Fibroblast of upper back skin (primary cell): ENCODE measurements at regions not wholly inside any gene's neighbourhood (a gene's known extent, or its start where the extent isn't known, plus 50 kb on each side); places are given as distances from the start of the nearest gene placed in this dataset.
"Not testable (repeated sequence)": the region's sequence is repeated elsewhere in the genome, so short reads cannot be mapped to it uniquely, and the experiment has no call there.

Experiments used
- DNase-seq: peaks from one replicate; pipeline ENCODE4 v3.0.0-alpha.2; 2013

DNA sequence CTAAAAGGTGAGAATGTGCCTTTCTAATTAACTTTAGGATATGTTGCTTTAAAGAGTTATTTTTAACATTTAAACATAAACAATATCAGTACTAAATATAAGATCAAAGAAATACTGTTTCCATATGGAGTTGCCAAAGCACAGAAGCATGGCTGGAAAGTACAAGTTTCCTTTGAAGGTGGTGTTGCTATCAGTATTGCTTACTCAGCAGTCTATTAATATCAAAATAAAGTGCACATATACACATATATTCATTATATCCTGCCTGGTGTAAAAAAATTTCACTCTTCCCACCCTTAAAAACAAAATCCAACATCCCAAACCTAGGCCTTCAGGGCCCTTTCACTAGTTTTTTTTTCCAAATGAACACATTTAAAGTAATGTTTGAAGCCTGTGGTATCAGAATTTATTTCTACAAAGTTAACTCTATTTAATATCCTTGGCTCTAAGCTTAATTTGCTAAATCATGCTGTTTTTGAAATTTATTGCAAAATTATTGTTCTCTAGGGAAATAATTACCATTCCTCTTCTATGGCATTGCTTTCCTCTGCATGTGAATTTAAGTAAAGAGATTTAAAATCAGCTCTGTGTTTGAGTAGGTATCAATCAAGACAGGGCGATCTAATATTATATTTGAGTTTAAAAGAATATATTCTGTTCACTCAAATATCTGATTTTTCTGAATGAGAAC is 192.7 kb upstream of the MEIS1 start:
- DNase-seq = no peak

- DNase-seq = no peak
Measured at GRCh38 chr2:66240286-66240685, 194.6 kb upstream of the MEIS1 start.

DNA sequence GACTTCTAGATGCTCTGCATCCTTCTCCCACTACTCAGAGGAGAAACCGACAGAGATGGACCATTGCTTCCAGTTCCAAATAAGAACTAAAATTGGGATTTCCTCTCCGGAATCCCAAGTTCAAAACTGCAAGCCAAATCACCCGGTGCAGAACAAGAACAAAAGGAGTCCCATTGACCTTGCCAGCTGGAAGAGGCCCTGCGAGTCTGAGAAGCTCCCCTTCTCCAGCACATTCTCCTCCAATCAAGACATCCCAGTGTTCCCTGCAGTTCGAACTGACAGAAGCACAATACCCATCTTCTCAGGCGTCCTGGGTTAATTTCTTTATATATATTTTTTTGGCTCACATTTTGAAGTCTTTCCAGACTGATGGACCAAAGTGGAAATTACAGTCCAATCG is 195.3 kb upstream of the MEIS1 start:
- DNase-seq = no peak

- DNase-seq = no peak
Measured at GRCh38 chr2:66237803-66238379, 197.0 kb upstream of the MEIS1 start.

DNA sequence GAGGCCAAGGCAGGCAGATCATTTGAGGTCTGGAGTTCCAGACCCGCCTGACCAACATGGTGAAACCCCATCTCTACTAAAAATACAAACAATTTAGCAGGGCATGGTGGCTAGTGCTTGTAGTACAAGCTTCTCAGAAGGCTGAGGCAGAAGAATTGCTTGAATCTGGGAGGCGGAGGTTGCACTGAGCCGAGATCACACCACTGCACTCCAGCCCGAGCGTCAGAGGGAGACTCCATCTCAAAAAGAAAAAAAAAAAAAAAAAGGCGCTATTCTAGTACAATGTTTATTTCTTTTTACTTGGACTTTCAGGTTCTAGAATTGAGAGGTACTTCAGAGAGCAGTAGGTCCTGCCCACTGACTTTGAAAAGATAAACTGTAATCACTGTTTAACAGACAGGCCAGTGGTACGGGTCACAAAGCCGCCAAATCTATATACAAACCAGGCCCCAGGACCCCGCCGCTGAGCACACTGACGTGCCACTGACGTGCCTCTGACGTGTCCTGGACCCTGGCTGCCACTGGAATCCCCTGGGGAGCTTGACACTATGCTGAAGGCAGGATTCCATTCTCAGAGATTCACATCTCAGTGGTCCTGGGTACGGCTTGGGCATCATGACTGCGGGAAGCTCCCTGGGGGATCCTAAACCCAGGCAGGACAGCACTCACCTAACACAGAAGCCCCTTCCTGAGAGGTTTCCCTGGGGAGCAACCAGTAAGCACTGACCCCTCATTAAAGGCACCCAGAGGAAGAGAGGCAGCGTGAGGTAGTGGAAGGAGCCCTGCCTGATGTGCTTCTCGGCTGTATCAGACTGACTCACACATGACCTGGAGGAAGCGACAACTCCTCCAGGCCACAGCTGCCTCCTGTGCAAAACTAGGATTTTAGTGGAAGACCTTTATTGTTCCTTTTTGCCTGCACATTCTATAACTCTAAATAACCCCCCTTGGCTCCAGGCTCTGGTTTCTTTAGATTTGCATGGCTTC is 197.8 kb upstream of the MEIS1 start:
- no peak for DNase-seq

DNA sequence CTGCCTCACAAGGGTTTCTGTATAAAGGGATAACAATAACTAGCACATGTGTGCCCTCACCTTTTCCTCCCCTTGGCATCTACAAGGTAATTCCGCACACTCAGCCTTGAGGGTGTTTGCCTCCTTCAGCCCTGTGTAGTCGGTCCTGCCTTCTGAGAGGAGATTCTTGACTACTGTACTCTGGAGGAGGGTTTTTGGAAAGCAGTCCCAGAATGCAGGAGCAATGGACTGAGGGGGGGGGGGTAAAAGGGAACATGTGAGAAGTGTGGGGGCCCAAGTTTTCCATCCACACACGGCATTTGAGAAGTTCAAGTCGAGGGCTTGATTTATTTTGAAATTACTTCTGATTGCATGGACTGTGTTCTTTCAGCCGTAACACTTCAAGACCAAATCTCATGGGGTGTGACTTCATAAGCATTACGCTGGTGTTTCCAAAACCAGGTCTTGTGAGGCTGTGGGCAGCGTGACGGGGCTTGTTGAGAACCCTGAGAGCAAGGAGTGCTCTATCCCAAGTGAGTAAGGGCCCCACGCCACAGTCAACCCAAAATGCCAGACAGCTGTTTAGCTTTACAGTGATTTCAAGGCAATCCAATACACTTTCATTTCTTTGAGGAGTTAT is 198.7 kb upstream of the MEIS1 start:
- DNase-seq = no peak

- DNase-seq = no peak
Measured at GRCh38 chr2:66235428-66235827, 199.5 kb upstream of the MEIS1 start.

- DNase-seq = no peak
Measured at GRCh38 chr2:66233981-66234380, 200.9 kb upstream of the MEIS1 start.

GRCh38 chr2:66228128-66228547 is 206.8 kb upstream of the MEIS1 start:
- DNase-seq = no peak

DNA sequence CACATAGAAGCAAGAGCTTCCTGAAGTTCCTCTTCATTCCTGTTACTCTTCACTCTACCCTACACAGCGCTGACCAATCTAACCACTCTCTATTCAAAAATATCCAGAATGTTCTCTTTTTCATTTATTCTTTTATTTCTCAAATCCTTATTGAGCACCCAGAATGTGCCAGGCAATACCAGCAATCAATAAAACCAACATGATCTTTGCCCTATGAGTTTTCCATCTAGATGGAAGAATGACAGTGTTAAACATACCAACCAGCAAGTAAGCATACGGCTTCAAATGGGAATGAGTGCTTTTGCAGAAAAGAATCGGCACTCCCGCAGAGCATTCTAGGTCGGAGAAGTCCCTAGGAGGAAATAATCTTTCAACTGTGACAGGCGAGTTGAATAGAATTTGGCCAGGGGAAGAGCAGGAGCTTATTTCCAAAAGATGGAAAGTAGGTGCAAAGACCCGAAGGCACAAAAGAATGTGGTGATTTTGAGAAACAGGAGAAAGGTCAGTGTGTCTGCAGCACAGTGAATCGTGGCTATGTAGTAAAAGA is 217.8 kb upstream of the MEIS1 start:
- DNase-seq = no peak

DNA sequence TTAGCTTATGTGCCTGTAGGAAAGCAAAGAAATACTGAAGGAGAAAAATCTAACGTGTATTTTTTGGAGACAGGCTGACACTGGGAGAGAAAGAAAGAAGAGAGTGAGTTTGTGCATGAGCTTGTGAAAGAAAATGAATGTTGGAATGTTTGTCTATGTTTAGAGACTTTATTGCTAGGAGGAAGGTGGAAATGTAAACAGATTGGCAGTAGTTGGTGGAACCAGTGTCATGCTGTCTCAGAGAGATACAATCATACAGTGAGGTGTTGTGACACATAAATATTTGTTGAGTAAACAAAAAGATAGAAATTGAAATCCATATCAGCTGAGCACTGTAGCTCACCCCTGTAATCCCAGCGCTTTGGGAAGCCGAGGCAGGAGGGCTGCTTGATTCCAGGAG is 222.2 kb upstream of the MEIS1 start:
- DNase-seq = no peak

GRCh38 chr2:66202586-66202985 is 232.3 kb upstream of the MEIS1 start:
- no peak for DNase-seq

GRCh38 chr2:66201242-66201641 is 233.7 kb upstream of the MEIS1 start:
- no peak for DNase-seq

DNA sequence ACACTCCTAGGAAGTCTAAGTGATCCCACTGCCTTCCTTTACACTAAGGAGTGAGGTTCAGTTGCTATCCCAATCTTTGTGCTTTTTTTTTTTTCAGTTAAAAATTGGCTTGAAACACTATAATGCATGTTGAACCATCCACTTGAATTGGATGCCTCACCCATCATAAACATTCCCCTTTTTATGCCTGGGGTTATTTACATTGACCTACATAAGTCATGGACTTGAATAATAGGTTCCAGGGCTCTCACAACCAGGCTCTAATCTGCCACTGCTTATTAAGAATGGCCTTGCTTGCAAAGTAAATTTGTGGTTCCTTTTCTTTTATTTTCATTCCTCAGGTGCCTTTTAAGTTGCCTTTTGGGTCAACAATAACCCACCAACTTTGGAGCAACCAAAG is 236.1 kb upstream of the MEIS1 start:
- no peak for DNase-seq

DNA sequence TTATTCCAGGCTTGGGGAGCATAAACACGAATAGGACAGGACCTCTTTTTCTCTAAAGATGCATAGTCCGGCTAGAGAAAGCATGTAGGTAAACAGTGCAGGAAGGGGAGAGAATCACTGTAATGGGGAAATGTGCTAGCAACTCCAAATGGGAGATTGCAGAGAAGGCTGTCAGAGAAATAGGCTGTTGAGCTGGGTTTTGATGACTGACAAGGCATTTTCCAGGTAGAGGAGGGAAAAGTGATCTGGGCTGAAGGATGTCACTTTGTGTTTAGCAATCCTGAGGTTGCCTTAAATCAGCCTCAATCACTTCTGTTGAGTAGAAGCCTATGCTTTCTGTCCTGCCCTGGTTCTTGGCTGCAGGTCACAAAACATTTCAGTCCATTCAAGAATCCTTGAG is 242.0 kb upstream of the MEIS1 start:
- no peak for DNase-seq

DNA sequence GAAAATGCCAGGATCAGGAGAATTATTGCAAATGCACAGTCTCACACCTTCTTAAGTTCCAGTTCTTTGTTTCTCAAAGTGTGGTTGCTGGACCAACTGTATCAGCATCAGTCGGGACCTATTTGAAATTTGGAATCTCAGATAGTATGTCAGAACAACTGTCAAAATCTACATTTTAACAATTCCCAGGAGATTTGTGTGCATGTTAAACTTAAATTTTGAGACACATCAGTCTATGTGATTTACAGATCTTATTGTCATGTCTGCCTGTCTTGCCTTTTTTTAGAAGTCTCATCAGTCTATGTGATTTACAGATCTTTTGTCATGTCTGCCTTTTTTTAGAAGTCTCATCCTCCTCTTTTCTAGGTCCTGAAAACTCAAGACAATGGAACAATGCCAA is 243.6 kb upstream of the MEIS1 start:
- no peak for DNase-seq

GRCh38 chr2:66189553-66189952 is 245.4 kb upstream of the MEIS1 start:
- DNase-seq = peak; percentile 1

DNA sequence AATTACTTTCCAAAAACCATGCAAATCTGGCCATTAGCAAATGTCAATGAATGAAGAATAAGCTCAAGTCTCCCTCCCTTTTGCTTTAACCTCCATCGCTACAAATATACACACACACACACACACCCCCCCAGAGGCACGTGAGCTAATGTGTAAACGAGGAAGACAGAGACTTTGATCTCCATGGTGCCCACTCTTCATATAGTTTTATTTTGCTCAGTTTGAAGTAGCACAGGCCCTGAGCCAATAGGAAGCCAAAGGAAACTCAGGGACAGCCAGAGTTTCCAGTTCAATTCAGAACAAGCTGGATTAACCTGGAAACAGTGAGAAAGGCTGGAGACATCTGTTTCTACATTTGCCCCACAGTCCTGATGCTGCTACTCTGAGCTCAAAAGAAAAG is 248.4 kb upstream of the MEIS1 start:
- DNase-seq = no peak

DNA sequence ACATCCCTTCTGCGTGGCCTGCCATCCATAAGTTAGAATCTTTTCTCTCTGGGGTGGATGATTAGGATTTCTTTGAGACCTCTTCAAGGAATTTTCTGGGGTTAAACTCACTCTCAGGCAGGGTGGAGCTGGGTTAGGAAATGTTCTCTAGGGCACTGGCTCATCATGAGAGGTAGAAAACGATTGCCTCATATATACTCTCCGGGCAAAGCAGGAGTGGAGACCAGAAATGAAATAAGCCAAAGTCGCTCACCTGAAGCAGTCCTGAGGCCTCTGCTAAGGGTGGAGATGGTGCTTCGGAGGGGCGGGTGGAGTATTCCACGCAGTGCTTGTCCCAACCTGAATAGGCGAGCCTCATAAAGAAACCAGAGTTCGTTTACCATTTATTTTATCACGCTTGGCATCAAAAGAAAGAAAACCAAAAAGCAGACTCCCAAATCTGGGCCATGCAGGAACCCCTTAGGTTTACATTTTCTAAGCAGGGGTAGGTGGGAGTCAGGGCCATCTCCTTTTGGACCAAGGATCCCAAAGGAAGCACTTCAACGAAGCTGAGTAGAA is 249.3 kb upstream of the MEIS1 start:
- DNase-seq = no peak

DNA sequence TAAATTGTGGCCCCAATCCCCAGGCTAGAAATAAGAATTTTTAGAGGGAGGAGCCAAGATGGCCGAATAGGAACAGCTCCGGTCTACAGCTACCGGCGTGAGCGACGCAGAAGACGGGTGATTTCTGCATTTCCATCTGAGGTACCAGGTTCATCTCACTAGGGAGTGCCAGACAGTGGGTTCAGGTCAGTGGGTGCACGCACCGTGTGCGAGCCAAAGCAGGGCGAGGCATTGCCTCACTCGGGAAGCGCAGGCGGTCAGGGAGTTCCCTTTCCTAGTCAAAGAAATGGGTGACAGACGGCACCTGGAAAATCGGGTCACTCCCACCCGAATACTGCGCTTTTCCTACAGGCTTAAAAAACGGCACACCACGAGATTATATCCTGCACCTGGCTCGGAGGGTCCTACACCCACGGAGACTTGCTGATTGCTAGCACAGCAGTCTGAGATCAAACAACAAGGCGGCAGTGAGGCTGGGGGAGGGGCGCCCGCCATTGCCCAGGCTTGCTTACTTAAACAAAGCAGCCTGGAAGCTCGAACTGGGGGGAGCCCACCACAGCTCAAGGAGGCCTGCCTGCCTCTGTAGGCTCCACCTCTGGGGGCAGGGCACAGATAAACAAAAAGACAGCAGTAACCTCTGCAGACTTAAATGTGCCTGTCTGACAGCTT is 257.7 kb upstream of the MEIS1 start:
- DNase-seq = not testable (repeated sequence)

DNA sequence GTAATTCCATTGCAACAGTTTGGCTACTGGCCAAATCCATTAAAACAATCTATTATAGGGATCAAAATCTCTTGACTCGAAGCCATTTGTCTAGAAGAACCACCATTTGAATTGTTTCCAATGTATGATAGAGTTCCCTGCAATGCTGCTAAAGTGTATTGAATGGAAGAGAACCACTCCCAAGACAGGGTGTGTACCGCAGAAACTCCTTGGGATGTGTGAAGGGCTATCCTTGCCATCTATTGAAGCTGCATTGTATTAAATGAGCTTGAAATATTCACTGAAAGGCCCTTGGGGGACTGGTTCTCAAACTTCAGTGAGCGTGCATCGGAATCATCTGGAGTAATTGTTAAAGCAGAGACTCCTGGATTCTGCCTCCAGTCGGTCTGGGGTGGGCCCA is 260.4 kb upstream of the MEIS1 start:
- no peak for DNase-seq

GRCh38 chr2:66173645-66174044 is 261.3 kb upstream of the MEIS1 start:
- no peak for DNase-seq
